HG02642 (cell line): ENCODE measurements at regions not wholly inside any gene's neighbourhood (a gene's known extent, or its start where the extent isn't known, plus 50 kb on each side); places are given as distances from the start of the nearest gene placed in this dataset.
"Not testable (repeated sequence)": the region's sequence is repeated elsewhere in the genome, so short reads cannot be mapped to it uniquely, and the experiment has no call there.

ENCODE experiments used
- ATAC-seq: cut with Tn5 transposase; IDR thresholded peaks from one replicate; pipeline ENCODE4 v1.9.1; 2021; ENCODE audit warnings: mild to moderate bottlenecking; ENCODE audit not compliant: unreplicated experiment, poor library complexity

GRCh38 chr6:27129917-27130316 lies 117.6 kb upstream of the PRSS16 start:
- no peak for ATAC-seq

- ATAC-seq, result no peak
Observed at GRCh38 chr6:27130668-27131428, 116.7 kb upstream of the PRSS16 start.

GRCh38 chr6:27132282-27132531 lies 115.3 kb upstream of the PRSS16 start:
- ATAC-seq, result peak; percentile 10

- ATAC-seq, result peak; percentile 80
Observed at GRCh38 chr6:27132532-27133280, 114.8 kb upstream of the PRSS16 start.

- peak; percentile 4 for ATAC-seq
Observed at GRCh38 chr6:27133281-27134227, 113.9 kb upstream of the PRSS16 start.

- ATAC-seq, result no peak
Observed at GRCh38 chr6:27135087-27135657, 112.3 kb upstream of the PRSS16 start.

GRCh38 chr6:27136077-27136644 lies 111.3 kb upstream of the PRSS16 start:
- ATAC-seq, result no peak

- no peak for ATAC-seq
Observed at GRCh38 chr6:27136978-27137814, 110.3 kb upstream of the PRSS16 start.

- ATAC-seq, result no peak
Observed at GRCh38 chr6:27138406-27138805, 109.1 kb upstream of the PRSS16 start.

- ATAC-seq, result peak; percentile 76
Observed at GRCh38 chr6:27138837-27139755, 108.4 kb upstream of the PRSS16 start.

- ATAC-seq, result peak; percentile 17
Observed at GRCh38 chr6:27139756-27140579, 107.5 kb upstream of the PRSS16 start.

- ATAC-seq, result no peak
Observed at GRCh38 chr6:27140999-27141528, 106.4 kb upstream of the PRSS16 start.

GRCh38 chr6:27141529-27142015 lies 105.9 kb upstream of the PRSS16 start:
- ATAC-seq, result no peak

GRCh38 chr6:27143020-27143388 lies 104.5 kb upstream of the PRSS16 start:
- ATAC-seq, result not testable (repeated sequence)

GRCh38 chr6:27143474-27144026 lies 104.0 kb upstream of the PRSS16 start:
- ATAC-seq, result no peak

- no peak for ATAC-seq
Observed at GRCh38 chr6:27144740-27145079, 102.8 kb upstream of the PRSS16 start.
